Stimulated activated CD8-positive, alpha-beta memory T cell treated with anti-CD3 and anti-CD28 coated beads, Interleukin-15, amount 100 ng/mL, for 48 hours (primary cell): ENCODE measurements at regions not wholly inside any gene's neighbourhood (a gene's known extent, or its start where the extent isn't known, plus 50 kb on each side); places are given as distances from the start of the nearest gene placed in this dataset.
"Not testable (repeated sequence)": the region's sequence is repeated elsewhere in the genome, so short reads cannot be mapped to it uniquely, and the experiment has no call there.

Source experiments
- DNase-seq, 2 donors: peaks; one replicate each; pipeline ENCODE4 v3.0.0-alpha.2; 2020; ENCODE audit warnings: low read depth in 2 of 2

DNA sequence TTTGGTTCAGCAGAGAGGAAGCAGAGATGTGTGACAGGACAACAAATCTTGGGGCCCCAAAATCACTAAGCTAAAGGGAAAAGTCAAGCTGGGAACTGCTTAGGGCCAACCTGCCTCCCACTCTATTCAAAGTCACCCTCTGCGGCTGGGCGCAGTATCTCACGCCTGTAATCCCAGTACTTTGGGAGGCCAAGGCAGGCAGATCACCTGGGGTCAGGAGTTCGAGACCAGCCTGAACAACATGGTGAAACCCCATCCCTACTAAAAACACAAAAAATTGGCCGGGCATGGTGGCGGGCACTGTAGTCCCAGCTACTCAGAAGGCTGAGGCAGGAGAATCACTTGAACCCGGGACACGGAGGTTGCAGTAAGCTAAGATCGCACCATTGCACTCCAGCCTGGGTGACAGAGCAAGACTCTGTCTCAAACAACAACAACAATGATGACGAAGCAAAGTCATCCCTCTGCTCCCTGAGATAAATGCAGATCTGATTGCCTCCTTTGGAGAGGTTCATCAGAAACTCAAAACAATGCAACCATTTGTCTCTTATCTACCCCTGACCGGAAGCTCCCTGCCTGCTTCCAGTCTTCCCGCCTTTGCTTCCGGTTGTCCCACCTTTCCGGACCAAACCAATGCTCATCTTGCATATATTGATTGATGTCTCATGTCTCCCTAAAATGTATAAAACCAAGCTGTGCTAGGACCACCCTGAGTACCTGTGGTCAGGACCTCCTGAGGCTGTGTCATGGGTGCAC is 136.4 kb upstream of the AFDN start:
- not testable (repeated sequence) for DNase-seq

DNA sequence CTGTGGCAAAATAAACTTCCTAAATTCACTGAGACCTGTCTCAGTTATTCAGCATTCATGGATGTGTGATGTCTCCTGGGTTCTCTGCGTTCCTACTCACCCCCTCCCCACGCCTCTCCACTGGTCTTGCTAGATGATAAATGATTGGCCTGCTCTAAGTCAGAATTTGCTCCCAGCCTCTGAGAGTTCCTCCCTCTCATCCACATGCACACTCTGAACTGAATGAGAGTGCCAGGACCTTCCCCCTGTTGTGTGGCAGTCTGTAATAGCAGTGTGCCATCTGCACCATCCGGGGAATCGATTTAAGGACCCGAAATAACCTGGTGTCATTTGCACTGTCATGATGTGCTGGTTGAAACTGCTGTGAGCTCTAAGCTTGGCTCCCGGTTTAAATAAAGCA is 135.8 kb upstream of the AFDN start:
- DNase-seq = no peak

DNA sequence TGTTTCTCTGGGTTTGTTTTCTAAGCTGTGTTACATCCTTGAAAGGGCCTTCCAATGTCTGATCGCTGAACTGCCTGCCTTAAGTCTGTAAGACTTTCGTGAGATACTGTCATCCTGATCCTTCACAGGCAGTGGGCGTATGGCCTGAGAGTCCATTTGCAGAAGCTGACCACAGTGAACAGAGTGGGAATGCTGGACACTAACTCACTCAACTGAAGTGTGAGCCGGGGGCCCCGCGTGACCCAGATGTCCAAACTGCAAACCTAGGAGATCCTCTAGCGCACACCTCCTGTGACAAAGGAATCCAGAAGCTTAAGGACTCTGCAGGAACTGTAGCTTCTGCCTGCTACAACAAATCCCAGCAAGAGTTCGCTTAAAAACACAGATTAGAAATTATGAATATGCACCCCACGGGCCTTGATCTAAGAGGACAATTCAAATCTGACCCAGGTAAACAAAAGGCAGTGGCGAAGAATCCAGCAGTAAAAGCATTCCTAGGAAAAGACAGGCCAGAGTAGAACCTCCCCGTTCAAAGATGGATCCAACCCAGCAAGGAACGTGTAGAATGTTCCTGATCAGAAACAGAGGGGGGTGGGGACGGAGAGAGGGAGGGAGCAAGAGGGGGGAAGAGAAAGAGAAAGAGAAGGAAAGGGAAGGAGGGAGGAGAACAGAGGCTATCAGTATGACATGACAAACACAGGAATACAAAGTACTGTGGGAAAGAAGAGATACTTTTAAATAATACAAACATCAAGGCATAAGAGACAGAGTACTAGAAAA is 135.0 kb upstream of the AFDN start:
- no peak for DNase-seq

GRCh38 chr6:167693478-167693877 is 133.2 kb upstream of the AFDN start:
- DNase-seq = not testable (repeated sequence)

DNA sequence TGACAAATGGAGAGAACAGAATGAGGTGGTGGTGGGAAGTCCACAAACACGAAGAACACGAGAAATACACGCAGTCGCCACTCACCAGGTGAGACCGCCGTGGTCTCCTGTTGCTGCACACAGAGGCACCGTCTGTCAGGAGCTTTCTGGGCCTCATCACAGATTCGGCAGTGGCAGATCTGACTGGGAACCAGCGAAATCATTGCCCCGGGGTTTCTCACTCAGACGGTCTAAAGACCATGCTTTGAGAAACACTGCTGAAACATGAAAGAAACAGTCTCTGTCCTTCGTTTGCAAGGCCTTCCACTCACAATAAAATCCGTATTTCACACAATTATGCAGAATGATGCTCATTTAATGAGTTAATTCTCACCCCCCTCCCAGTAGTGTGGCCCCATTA is 130.9 kb upstream of the AFDN start:
- DNase-seq = no peak

DNA sequence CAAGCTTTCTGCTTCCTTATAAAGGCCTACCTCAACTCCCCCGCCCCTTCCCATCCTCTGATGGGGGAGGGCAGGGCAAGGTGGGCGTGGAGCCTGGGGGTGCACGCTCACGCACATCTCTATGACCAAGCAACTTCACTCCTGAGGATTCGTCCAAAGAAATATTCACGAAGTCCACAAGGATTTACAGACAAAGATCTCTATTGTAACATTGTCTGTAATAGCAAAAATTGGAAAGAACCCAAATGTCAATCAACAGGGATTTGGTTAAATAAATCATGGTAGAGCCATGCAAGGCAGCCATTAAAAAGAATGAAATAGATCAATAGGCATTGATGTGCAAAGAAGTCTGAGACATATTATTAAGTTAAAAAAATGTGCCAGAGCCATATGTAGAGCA is 130.4 kb upstream of the AFDN start:
- no peak for DNase-seq

DNA sequence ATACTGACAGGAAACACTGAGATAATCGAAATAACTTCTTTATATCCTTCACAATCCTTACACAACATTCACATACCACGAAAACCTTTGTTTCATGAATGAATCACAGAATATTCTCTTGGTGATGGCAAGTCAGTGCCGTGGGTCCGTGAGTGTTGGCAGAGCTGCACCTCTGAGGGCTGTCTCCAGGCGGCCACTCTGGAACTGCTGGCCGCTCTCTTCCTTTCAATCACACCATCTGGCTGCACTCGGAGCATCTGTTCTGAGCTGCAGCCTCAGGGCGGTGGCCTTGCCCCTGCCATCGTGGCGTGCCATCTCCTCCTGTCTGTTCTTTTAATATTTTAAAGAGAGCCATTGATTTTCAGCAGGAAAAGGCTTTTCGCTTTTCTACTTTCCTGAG is 129.4 kb upstream of the AFDN start:
- DNase-seq = no peak

GRCh38 chr6:167698540-167698939 is 128.2 kb upstream of the AFDN start:
- DNase-seq = no peak

DNA sequence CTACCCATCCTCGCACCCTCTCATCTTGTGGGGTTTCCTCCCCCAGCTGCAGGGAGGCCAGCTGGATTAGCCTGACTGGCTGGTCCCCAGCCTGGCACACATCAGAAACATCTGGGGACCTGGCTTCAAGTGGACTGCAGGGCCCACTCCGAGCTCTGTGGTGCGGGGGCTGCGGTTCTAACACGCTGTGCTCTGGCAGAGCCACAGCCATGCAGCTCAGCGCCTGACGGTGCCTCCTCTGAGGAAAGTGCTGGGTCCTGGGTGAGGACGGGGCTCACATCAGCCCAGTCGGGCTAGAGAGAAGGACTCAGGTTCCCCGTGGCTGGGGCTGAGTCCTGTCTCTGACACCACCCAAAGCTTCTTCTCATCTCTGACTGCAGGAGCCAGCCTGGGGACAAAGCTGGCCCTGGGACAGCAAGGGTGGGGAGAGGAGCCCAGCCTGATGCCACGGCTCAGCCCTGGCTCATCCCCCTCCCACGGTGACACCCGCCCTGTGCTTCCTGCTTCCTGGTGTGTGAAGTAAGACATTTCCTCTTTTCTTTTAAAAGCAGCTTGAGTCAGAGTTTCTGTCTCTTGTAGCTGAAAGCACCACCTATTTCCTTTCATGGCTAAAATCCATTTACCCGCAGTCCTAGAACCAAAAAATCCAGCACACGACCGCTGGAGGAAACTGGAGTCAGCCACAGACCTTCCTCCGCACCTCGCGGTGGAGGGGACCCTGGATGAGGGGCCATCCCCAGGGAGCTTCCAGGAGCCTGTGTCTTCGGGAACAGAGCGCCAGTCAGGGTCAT is 127.4 kb upstream of the AFDN start:
- peak; percentile 39 to 50 for DNase-seq

DNA sequence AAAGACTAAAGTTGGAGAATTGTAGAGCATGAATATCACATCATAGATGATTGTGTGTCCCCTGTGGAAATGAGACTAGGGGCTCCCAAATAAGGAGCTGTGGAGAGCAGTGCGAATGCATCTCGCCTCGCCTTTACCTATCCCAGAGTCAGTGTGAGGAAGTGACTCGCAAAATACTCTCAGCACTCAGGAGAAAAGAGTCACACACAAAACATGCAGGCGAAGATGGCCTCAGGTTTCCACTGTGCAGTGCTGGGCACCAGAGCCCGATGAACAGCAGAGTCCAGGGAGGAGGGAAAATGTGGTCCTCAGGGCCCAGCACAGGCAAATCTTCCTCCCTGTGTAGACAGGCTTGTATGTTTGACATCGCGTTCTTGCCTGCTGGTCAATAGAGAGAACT is 126.5 kb upstream of the AFDN start:
- DNase-seq = no peak

DNA sequence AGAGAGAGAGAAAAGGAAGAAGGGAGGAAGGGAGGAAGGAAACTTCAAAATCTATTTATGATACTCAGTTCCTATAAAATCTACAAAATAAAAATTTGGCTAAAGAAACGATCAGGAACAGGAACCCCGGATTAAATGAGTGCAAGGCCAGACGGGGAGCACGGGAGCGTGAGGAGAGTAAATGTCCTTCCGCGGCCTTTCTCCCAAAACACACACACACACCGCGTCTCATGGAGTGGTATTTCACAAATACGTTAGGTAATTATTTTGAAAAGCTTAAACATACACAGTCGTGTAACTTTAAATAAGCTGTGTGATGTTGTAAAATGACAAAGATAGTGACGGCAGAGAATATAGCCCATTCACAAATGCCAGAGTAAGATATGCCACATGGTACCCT is 125.7 kb upstream of the AFDN start:
- no peak for DNase-seq

GRCh38 chr6:167702241-167702827 is 124.4 kb upstream of the AFDN start:
- DNase-seq = no peak

- DNase-seq = no peak
These were observed 123.4 kb upstream of the AFDN start for GRCh38 chr6:167703347-167703746.

DNA sequence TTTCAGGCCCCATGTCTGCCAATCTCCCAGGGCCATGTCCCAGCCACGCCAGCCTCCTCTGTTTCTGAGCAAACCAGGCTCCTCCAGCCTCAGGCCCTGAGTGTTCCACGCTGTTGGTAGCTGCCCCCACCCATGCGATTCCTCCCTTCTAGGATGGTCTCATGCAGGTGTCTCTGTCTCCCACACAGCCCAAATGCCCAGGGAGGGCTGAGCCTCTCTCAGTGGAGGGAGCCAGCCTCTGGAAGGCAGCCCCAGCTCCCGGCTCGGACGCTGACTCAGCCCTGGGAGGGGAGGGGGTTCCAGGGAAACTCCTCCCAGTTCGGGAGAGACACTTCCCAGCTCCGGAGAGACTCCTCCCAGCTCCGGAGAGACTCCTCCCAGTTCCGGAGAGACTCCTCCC is 122.9 kb upstream of the AFDN start:
- no peak for DNase-seq

GRCh38 chr6:167704396-167704901 is 122.3 kb upstream of the AFDN start:
- no peak for DNase-seq

- DNase-seq = no peak
These were observed 121.4 kb upstream of the AFDN start for GRCh38 chr6:167705211-167705750.

- DNase-seq = peak; percentile 42 to 61
These were observed 120.2 kb upstream of the AFDN start for GRCh38 chr6:167706313-167707109.

- no peak for DNase-seq
These were observed 118.8 kb upstream of the AFDN start for GRCh38 chr6:167707686-167708500.

- DNase-seq = no peak
These were observed 118.1 kb upstream of the AFDN start for GRCh38 chr6:167708501-167709094.

- no peak for DNase-seq
These were observed 117.5 kb upstream of the AFDN start for GRCh38 chr6:167709196-167709595.
